Fibroblast of lung (primary cell): ENCODE measurements at regions not wholly inside any gene's neighbourhood (a gene's known extent, or its start where the extent isn't known, plus 50 kb on each side); places are given as distances from the start of the nearest gene placed in this dataset.

Source experiments
- DNase-seq, 2 donors: peaks; one replicate each; pipeline versions ENCODE4 v3.0.0 to v3.0.0-alpha.2; 2010; ENCODE audit warnings: low read depth in 2 of 2
- H2AFZ ChIP-seq: 2 replicates; pipeline ENCODE4 v1.5.1; 2012; ENCODE audit warnings: low read length, control low read depth, inconsistent platforms
- H3K27ac ChIP-seq: 2 replicates; pipeline ENCODE4 v1.5.1; 2011; ENCODE audit warnings: low read length, control low read depth; ENCODE audit not compliant: insufficient read depth
- H3K27me3 ChIP-seq: 2 replicates; pipeline ENCODE4 v1.5.1; 2011; ENCODE audit warnings: mild to moderate bottlenecking, low read length; ENCODE audit not compliant: control insufficient read depth, insufficient read depth
- H3K36me3 ChIP-seq: 2 replicates; pipeline ENCODE4 v1.5.1; 2011; ENCODE audit warnings: low read length; ENCODE audit not compliant: control insufficient read depth, insufficient read depth
- H3K4me1 ChIP-seq: 2 replicates; pipeline ENCODE4 v1.5.1; 2011; ENCODE audit warnings: low read length; ENCODE audit not compliant: control insufficient read depth, insufficient read depth; ENCODE audit errors: extremely low read depth
- H3K4me2 ChIP-seq: 2 replicates; pipeline ENCODE4 v1.5.1; 2011; ENCODE audit warnings: low read length, control low read depth; ENCODE audit not compliant: insufficient read depth; ENCODE audit errors: extremely low read depth
- H3K4me3 ChIP-seq, 4 experiments: fragments of 200-600 bp in 1 of 4; sonication (generic) in 1 of 4; replicated peaks in 1 of 4; 2 replicates each; pipeline ENCODE4 v1.5.1; 2011 to 2016; ENCODE audit warnings: low read length in 4 of 4, low read depth in 3 of 4, mild to moderate bottlenecking in 3 of 4, control low read depth in 2 of 4, inconsistent platforms in 1 of 4, mixed read lengths in 1 of 4; ENCODE audit not compliant: insufficient read depth in 1 of 4; ENCODE audit errors: control extremely low read depth in 1 of 4
- H3K79me2 ChIP-seq: 2 replicates; pipeline ENCODE4 v1.5.1; 2012; ENCODE audit warnings: mild to moderate bottlenecking, low read length, inconsistent platforms; ENCODE audit not compliant: control insufficient read depth, insufficient read depth
- H3K9ac ChIP-seq: 2 replicates; pipeline ENCODE4 v1.5.1; 2011; ENCODE audit warnings: mild to moderate bottlenecking, low read length, control low read depth; ENCODE audit not compliant: insufficient read depth
- H3K9me3 ChIP-seq: 2 replicates; pipeline ENCODE4 v1.5.1; 2012; ENCODE audit warnings: low read depth, low read length; ENCODE audit not compliant: control insufficient read depth, insufficient read depth
- H4K20me1 ChIP-seq: 2 replicates; pipeline ENCODE4 v1.5.1; 2011; ENCODE audit warnings: low read length; ENCODE audit not compliant: control insufficient read depth, insufficient read depth; ENCODE audit errors: extremely low read depth
- CTCF ChIP-seq, 2 donors: IDR thresholded peaks in 1 of 2; conservative IDR thresholded peaks in 1 of 2; 1 replicate in 1 of 2; 2 replicates in 1 of 2; pipeline ENCODE4 v1.5.1; 2011 to 2012; ENCODE audit warnings: low read length in 2 of 2, control low read depth in 1 of 2, inconsistent platforms in 1 of 2, low read depth in 1 of 2, mild to moderate bottlenecking in 1 of 2
- EZH2 ChIP-seq: IDR thresholded peaks from 2 replicates; pipeline ENCODE4 v1.5.1; 2012; ENCODE audit warnings: low read length, control low read depth, mild to moderate bottlenecking; ENCODE audit errors: missing control alignments

- TF ChIP-seq EZH2 (no peak), CTCF (conservative IDR thresholded peaks at IDR 0.05 in 1 of 2, IDR thresholded peaks at IDR 0.05 in 1 of 2; ENCODE audit: low read depth in 1 of 2, low read length in 2 of 2) (no peak)
Measured at GRCh38 chr12:126949558-126949957, 1317.4 kb upstream of the TMEM132C start.

DNA sequence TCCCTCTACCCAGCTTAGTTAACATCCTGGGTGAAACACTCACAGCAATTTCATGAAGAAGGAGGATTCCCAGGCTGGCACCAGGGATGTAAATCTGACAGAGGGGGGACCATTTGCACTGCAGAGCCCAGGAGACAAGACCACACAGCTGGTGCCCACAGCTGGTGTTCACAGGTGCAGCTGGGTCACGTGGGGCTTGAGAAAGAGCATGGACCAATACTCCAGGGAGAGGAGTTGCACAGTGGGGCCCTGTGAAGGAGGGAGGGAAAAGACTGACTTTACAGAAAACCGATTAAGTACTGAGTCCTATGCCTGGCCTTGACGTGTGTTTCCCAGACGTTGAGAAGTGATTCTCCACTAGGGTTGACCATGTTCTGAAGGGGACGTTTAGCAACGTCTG lies 1316.7 kb upstream of the TMEM132C start:
- Histone ChIP-seq H4K20me1 (no peaks in the 10 kb centered on the region), H3K4me2 (no peak overlapping the region), H3K27ac (no peak overlapping the region), H2AFZ (no peak overlapping the region), H3K4me3 (no peak overlapping the region), H3K36me3 (no peaks in the 10 kb centered on the region), H3K4me1 (no peaks in the 10 kb centered on the region), H3K79me2 (no peaks in the 10 kb centered on the region), H3K9ac (no peak overlapping the region), H3K9me3 (no peaks in the 10 kb centered on the region), H3K27me3 (no peaks in the 10 kb centered on the region)
- no peak for TF ChIP-seq CTCF (conservative IDR thresholded peaks at IDR 0.05 in 1 of 2, IDR thresholded peaks at IDR 0.05 in 1 of 2; ENCODE audit: low read depth in 1 of 2, low read length in 2 of 2)
- no peak for TF ChIP-seq EZH2
- DNase-seq = no peak

More at GRCh38 chr12:126949558-126949957, 1317.4 kb upstream of the TMEM132C start:
- Histone ChIP-seq H3K27ac (no peak overlapping the region), H3K27me3 (no peaks in the 10 kb centered on the region), H3K9ac (no peak overlapping the region), H3K36me3 (no peaks in the 10 kb centered on the region), H3K4me3 (no peak overlapping the region), H4K20me1 (no peaks in the 10 kb centered on the region), H3K4me1 (no peaks in the 10 kb centered on the region), H3K9me3 (no peaks in the 10 kb centered on the region), H3K79me2 (no peaks in the 10 kb centered on the region), H2AFZ (no peak overlapping the region), H3K4me2 (no peak overlapping the region)
- DNase-seq = no peak

GRCh38 chr12:126952096-126953007 lies 1314.6 kb upstream of the TMEM132C start:
- no peaks in the 10 kb centered on the region for H3K9me3 ChIP-seq
- peak in 1 of 2 donors; percentile 59 for DNase-seq
- no peaks in the 10 kb centered on the region for H3K36me3 ChIP-seq
- no peak overlapping the region for H3K4me2 ChIP-seq
- no peaks in the 10 kb centered on the region for H4K20me1 ChIP-seq
- no peak overlapping the region for H3K9ac ChIP-seq
- H3K27ac ChIP-seq = no peak overlapping the region
- no peaks in the 10 kb centered on the region for H3K4me1 ChIP-seq
- H3K79me2 ChIP-seq = no peaks in the 10 kb centered on the region
- TF ChIP-seq EZH2 (no peak), CTCF (conservative IDR thresholded peaks at IDR 0.05 in 1 of 2, IDR thresholded peaks at IDR 0.05 in 1 of 2; ENCODE audit: low read depth in 1 of 2, low read length in 2 of 2) (no peak)
- H2AFZ ChIP-seq = no peak overlapping the region
- no peaks in the 10 kb centered on the region for H3K27me3 ChIP-seq
- no peak overlapping the region for H3K4me3 ChIP-seq
